Cardiac fibroblast (primary cell): ENCODE measurements at regions not wholly inside any gene's neighbourhood (a gene's known extent, or its start where the extent isn't known, plus 50 kb on each side); places are given as distances from the start of the nearest gene placed in this dataset.

ENCODE experiments used
- DNase-seq, 2 donors: peaks; one replicate each; pipeline versions ENCODE4 v3.0.0 to v3.0.0-alpha.2; 2010; ENCODE audit warnings: low read depth in 2 of 2
- H3K4me3 ChIP-seq, 2 donors: replicated peaks in 1 of 2; 1 replicate in 1 of 2; 2 replicates in 1 of 2; pipeline ENCODE4 v1.5.1; 2011; ENCODE audit warnings: low read depth in 2 of 2, low read length in 2 of 2, mild to moderate bottlenecking in 2 of 2, moderate library complexity in 1 of 2
- TF ChIP-seq, protein P1 (sequence below): IDR thresholded peaks from one replicate; pipeline ENCODE4 v1.5.1; 2011; ENCODE audit warnings: low read depth, mild to moderate bottlenecking, low read length, inconsistent platforms

DNA sequence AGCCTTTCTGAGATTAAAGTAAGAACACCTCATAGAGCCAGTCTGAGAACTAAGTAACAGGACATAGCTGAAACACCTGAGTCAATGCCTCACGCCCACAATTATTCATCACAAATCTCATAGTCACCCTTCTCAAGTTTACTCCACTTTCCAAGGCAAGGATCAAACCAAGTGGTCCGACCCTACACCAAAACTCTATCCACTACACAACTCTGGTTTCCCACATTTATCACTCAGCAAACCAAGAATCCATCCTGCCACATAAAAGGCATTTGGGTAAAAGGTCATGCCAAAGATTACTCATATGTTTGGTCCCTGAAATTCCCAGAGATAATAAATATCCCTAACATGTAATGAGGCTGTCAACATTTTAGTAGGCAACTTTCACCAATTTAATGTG lies 144.1 kb downstream of the RPAP3 start:
- no peak overlapping the region for H3K4me3 ChIP-seq
- no peak for DNase-seq
- TF ChIP-seq, protein P1, sequence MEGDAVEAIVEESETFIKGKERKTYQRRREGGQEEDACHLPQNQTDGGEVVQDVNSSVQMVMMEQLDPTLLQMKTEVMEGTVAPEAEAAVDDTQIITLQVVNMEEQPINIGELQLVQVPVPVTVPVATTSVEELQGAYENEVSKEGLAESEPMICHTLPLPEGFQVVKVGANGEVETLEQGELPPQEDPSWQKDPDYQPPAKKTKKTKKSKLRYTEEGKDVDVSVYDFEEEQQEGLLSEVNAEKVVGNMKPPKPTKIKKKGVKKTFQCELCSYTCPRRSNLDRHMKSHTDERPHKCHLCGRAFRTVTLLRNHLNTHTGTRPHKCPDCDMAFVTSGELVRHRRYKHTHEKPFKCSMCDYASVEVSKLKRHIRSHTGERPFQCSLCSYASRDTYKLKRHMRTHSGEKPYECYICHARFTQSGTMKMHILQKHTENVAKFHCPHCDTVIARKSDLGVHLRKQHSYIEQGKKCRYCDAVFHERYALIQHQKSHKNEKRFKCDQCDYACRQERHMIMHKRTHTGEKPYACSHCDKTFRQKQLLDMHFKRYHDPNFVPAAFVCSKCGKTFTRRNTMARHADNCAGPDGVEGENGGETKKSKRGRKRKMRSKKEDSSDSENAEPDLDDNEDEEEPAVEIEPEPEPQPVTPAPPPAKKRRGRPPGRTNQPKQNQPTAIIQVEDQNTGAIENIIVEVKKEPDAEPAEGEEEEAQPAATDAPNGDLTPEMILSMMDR: no peak

GRCh38 chr12:47560415-47560814 lies 145.4 kb downstream of the RPAP3 start:
- TF ChIP-seq, protein P1: no peak
- no peak for DNase-seq
- no peak overlapping the region for H3K4me3 ChIP-seq

- DNase-seq: no peak
- TF ChIP-seq, protein P1: no peak
- H3K4me3 ChIP-seq: no peak overlapping the region
Observed at GRCh38 chr12:47558625-47559345, 147.0 kb downstream of the RPAP3 start.

DNA sequence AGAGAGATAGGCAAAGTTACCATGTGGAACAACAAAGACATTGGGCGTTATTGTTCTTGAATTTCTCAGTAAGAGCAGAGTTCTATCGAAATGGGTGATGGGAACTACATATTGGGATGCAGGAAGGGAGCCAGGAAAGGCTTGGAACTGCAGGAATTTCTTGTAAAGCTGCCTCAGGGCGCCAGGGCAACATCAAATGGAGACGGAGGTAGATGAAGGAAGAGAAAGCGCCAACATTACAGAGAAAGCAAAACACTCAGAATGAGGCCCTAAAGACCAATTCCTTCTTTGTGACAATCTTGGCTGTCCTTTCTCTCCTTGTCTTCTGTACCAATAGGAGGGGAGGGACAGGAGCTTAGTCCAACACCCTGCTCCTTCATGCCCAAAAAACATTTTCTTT lies 148.4 kb downstream of the RPAP3 start:
- TF ChIP-seq, protein P1: no peak
- no peak overlapping the region for H3K4me3 ChIP-seq
- no peak for DNase-seq

GRCh38 chr12:47556261-47557030 lies 149.4 kb downstream of the RPAP3 start:
- no peak for DNase-seq
- TF ChIP-seq, protein P1: no peak
- H3K4me3 ChIP-seq: no peak overlapping the region

DNA sequence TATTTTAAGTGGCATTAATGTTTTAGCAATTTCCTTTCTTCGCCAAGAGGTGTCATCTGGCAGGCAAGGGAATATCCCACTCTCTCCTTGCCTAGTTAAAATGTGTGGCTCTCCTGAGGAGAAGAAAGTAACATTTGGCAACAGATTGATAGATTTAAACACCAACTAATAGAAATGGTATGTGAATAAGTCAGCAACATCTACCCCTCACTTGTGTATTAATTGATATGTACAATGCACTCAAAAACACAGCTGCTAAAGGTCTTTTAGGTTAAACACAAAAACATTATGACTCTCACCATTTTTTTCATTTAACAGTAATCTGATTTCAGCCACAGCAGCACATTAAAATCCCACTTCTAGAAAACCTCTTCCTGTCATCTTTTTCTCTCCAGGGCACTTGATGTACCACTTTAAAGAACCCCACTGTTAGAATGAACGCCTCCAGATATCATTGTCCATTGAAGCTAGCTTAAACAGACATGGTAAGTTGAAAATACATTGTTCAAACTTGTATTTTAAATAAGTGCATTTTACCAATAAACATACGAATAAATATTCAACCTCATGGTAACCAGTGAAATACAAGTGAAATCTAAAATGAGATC lies 151.7 kb downstream of the RPAP3 start:
- TF ChIP-seq, protein P1: no peak
- DNase-seq: no peak

More for the DNA sequence above, 151.7 kb downstream of the RPAP3 start:
- no peak overlapping the region for H3K4me3 ChIP-seq
